ENCODE measurements at regions not wholly inside any gene's neighbourhood (a gene's known extent, or its start where the extent isn't known, plus 50 kb on each side); places are given as distances from the start of the nearest gene placed in this dataset.

DNA sequence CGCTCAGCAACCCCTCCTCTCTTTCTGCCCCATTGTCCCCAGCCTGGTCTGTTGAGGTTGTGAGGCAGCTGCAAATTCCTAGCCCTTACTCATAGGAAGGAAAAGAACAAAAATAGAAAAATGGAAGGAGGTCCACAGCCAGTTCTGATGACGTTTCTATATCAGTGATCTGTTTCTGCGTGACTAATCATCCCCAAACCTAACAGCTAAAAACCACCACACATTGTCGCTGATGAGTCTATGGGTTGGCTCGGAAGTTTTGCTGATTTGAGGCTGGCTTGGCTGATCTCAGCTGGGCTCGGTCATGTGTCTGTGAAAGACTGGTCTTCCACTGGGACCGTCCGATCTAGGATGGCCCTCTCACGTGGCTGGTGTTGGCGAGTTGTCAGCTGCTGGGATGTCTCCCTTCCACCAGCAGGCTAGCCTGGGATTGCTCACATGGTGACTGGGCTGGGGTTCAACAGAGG, 200.6 kb upstream of the ZNF618 start:
- TF ChIP-seq, protein P1, sequence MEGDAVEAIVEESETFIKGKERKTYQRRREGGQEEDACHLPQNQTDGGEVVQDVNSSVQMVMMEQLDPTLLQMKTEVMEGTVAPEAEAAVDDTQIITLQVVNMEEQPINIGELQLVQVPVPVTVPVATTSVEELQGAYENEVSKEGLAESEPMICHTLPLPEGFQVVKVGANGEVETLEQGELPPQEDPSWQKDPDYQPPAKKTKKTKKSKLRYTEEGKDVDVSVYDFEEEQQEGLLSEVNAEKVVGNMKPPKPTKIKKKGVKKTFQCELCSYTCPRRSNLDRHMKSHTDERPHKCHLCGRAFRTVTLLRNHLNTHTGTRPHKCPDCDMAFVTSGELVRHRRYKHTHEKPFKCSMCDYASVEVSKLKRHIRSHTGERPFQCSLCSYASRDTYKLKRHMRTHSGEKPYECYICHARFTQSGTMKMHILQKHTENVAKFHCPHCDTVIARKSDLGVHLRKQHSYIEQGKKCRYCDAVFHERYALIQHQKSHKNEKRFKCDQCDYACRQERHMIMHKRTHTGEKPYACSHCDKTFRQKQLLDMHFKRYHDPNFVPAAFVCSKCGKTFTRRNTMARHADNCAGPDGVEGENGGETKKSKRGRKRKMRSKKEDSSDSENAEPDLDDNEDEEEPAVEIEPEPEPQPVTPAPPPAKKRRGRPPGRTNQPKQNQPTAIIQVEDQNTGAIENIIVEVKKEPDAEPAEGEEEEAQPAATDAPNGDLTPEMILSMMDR (IDR thresholded peaks at IDR 0.05; ENCODE audit: low read length): no peak
- TF ChIP-seq EZH2phosphoT487 (IDR thresholded peaks at IDR 0.05; ENCODE audit: low read length): no peak

Measured in MM.1S (cell line).